ENCODE measurements at regions not wholly inside any gene's neighbourhood (a gene's known extent, or its start where the extent isn't known, plus 50 kb on each side); places are given as distances from the start of the nearest gene placed in this dataset.
A peak's percentile ranks its signal among the peaks of the same experiment; 100 is the strongest.

DNA sequence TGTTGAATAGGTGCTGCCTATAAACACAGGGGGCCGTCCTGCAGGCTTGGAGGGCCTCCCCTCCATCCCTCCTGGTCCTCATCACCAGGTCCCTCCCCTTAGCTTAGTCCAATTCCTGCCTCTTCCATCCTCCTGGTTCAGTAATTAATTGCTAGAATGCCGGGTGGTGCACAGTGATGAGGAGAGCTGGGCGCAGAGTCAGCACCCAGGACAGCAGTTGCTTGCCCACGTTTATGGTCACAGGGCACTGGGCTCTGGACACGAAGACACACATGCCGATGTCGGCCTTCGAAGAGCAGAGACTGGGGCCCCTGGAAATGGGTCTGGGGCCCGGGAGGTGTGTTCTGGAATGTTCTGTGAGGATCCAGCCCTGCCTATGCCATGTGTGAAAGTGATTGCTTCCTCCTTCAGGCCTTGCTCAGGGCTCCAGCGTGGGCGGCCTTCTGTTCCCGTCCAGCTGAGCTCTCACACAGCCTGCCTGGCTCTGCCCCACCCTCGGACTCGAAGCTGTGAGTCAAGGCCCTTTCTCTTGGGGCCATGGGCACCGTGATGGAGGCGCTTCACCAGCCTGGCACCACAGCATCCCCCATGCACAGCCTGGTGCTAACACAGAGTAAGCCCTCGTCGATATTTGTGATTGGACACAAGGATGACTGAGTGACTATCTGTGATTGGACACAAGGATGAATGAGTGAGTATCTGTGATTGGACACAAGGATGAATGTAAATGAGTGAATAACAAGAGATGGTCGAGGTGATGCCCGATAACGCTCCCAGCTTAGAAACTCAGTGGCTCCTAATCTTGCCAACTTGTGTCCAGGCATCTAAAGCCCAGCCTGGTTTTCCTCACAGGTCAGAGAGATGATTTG, 884.7 kb downstream of the BRD1 start (continued):
- no peak for TF ChIP-seq ZNF577 (CRISPR knock-in tag; IDR thresholded peaks at IDR 0.05; ENCODE audit: borderline replicate concordance, low read depth)

GRCh38 chr22:48941903-48942575, 885.6 kb downstream of the BRD1 start:
- Histone ChIP-seq H3K27me3 (ENCODE audit: control insufficient read depth in 1 of 2, insufficient read depth in 2 of 2, low read length in 2 of 2) (0 out of 5 replicates have a peak, but pooled peaks cover 0 to 2% of the 10 kb centered on the region in 2 experiments), H3K27ac (ENCODE audit: extremely low read length, insufficient read depth, low read length) (peak overlapping the region; percentile 85), H3K9me3 (ENCODE audit: low read length) (no peaks in the 10 kb centered on the region), H3K4me1 (ENCODE audit: insufficient read depth, low read length) (peaks cover 82% of the 10 kb centered on the region), H4K20me1 (ENCODE audit: insufficient read depth, low read length) (no peaks in the 10 kb centered on the region), H3K9ac (ENCODE audit: insufficient read depth, low read depth, low read length) (peak overlapping the region; percentile 41), H3K4me2 (ENCODE audit: low read depth, low read length) (peak overlapping the region; percentile 38; the same call in 1 of the 2 replicates), H3K79me2 (ENCODE audit: insufficient read depth, low read length) (no peaks in the 10 kb centered on the region), H3K36me3 (replicated peaks in 1 of 2; ENCODE audit: control insufficient read depth in 1 of 2, insufficient read depth in 2 of 2, low read length in 2 of 2) (no peaks in the 10 kb centered on the region), H2AFZ (ENCODE audit: low read length) (no peak overlapping the region), H3K4me3 (replicated peaks in 1 of 3; ENCODE audit: insufficient read depth in 1 of 3, low read depth in 2 of 3, low read length in 3 of 3) (peak overlapping the region in 1 of 3 experiments; percentile 0; a peak in 1 of 6 replicates)
- ChIA-PET CTCF (ENCODE audit: low intra/inter-chr PET ratio, low total read pairs) (no interaction called here), POLR2A (interaction anchor here (2.8 kb wide), 1 partner anchor 23 kb away, joined by 14 read pairs; no protein-coding TSS in a partner anchor)
- FAIRE-seq, result no peak
- ATAC-seq, result no peak
- WGBS (ENCODE audit: low lambda C conversion rate), result no CpG with 5 or more reads among the region's 12 CpGs
- in situ Hi-C loops (cut with HindIII; ENCODE audit: extremely low pct_ligation_motif_present, low pct_unique_long_range_greater_than_20kb) (loop anchor here (10.0 kb wide), 1 partner anchor 363 kb away; no protein-coding TSS in a partner anchor), intact Hi-C loops (cut with micrococcal nuclease; ENCODE audit: unreplicated experiment) (no loop called here)
- BruUV-seq (replicated peaks), result no TSS peak
- DNase-seq (ENCODE audit: low spot score), result no peak
- TF ChIP-seq ZNF251 (CRISPR knock-in tag; IDR thresholded peaks at IDR 0.05), result no peak
- no peak for TF ChIP-seq MAFG (CRISPR knock-in tag; IDR thresholded peaks at IDR 0.05)
- no peak for TF ChIP-seq NFATC3 (CRISPR knock-in tag; IDR thresholded peaks at IDR 0.05)
- TF ChIP-seq ZFX (CRISPR knock-in tag; IDR thresholded peaks at IDR 0.05; ENCODE audit: low read depth), result peak; percentile 76
- TF ChIP-seq, protein P1, sequence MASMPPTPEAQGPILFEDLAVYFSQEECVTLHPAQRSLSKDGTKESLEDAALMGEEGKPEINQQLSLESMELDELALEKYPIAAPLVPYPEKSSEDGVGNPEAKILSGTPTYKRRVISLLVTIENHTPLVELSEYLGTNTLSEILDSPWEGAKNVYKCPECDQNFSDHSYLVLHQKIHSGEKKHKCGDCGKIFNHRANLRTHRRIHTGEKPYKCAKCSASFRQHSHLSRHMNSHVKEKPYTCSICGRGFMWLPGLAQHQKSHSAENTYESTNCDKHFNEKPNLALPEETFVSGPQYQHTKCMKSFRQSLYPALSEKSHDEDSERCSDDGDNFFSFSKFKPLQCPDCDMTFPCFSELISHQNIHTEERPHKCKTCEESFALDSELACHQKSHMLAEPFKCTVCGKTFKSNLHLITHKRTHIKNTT (CRISPR knock-in tag; IDR thresholded peaks at IDR 0.05), result no peak
- no peak for TF ChIP-seq SIX4 (CRISPR knock-in tag; IDR thresholded peaks at IDR 0.05)
- 0 out of 2 replicates have a peak, but pooled peaks have one; percentile 20 for TF ChIP-seq ZNF891 (CRISPR knock-in tag; IDR thresholded peaks at IDR 0.05)
- TF ChIP-seq HNF1A (IDR thresholded peaks at IDR 0.05; ENCODE audit: low read depth), result no peak
- no peak for TF ChIP-seq HNF1A (CRISPR knock-in tag; IDR thresholded peaks at IDR 0.05; ENCODE audit: borderline replicate concordance)
- 0 out of 2 replicates have a peak, but pooled peaks have one; percentile 13 for TF ChIP-seq KDM5B (CRISPR knock-in tag; IDR thresholded peaks at IDR 0.05; ENCODE audit: borderline replicate concordance)
- no peak for TF ChIP-seq CEBPG (CRISPR knock-in tag; IDR thresholded peaks at IDR 0.05)
- TF ChIP-seq ZNF225 (CRISPR knock-in tag; IDR thresholded peaks at IDR 0.05), result no peak
- TF ChIP-seq ZFY (CRISPR knock-in tag; IDR thresholded peaks at IDR 0.05), result peak; percentile 80
- no peak for TF ChIP-seq FOXK2 (IDR thresholded peaks at IDR 0.05)
- TF ChIP-seq THAP11 (CRISPR knock-in tag; IDR thresholded peaks at IDR 0.05), result no peak
- no peak for TF ChIP-seq SPEN (CRISPR knock-in tag; IDR thresholded peaks at IDR 0.05; ENCODE audit: low read depth)

Measured in HepG2 (cell line).